HG03521 (cell line): ENCODE measurements at regions not wholly inside any gene's neighbourhood (a gene's known extent, or its start where the extent isn't known, plus 50 kb on each side); places are given as distances from the start of the nearest gene placed in this dataset.

ENCODE experiments used
- ATAC-seq: cut with Tn5 transposase; IDR thresholded peaks from one replicate; pipeline ENCODE4 v1.9.1; 2021; ENCODE audit warnings: mild to moderate bottlenecking, moderate library complexity; ENCODE audit not compliant: unreplicated experiment

- no peak for ATAC-seq
Measured at GRCh38 chr11:27861706-27862430, 161.6 kb upstream of the BDNF start.

GRCh38 chr11:27860811-27861210, 160.6 kb upstream of the BDNF start:
- no peak for ATAC-seq

- ATAC-seq = no peak
Measured at GRCh38 chr11:27858866-27859265, 158.6 kb upstream of the BDNF start.

DNA sequence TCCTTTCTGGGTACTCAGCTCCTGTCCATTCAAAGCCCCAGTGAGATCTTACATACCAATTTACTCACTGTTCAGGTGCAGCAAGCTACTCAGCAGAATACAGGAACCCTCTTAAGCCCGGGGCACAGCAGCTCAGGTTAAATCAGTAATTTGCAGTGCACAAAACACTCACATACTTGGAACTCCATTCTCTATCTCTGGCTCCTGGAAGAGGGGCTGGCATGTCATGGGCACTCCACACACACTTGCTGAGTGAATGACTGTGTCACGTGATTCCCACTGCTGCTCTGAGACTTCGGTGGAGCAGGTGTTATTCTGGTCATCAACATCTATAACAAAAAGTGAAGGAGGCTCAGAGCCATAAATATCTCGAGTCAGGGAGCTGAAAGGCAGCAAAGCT, 157.3 kb upstream of the BDNF start:
- ATAC-seq = peak; percentile 16

GRCh38 chr11:27857014-27857413, 156.8 kb upstream of the BDNF start:
- ATAC-seq = peak; percentile 72

GRCh38 chr11:27848423-27848822, 148.2 kb upstream of the BDNF start:
- ATAC-seq = no peak

DNA sequence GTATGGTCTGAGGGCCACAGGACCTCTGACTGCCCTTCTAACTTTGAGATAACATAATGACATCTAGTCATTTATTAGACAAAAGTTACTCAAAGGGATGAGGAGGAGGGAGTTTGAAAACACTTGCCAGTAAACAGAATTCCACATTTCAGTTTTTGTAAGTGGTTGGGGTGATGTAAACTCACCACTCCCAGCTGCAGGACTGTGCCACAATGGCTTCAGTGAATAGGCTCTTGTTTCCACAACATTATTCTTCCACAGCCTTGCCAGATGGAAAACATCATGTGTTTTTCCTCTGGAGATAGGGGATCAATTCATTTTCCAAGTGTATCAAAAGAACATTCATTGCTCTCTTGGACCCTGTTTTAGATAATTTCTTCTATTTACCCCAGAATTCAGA, 147.2 kb upstream of the BDNF start:
- ATAC-seq = no peak

DNA sequence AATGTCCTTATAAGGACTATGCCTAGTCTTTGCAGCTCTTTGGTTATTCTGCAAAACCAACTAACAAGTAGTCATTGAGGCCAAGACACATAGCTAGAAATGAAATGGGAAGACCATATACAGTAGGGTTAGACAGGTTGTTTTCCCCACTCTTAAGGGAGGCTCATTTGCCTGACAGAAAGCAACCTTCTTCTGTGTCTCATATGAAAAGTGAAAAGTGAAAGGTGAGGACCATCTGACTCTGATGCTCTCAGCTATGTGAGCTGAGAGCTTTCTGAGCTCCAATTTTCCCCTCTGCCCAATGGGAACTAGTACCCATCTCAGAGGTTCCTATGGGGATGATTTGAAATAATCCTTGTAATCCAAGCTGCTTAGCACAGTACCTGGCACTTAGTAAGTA, 142.0 kb upstream of the BDNF start:
- ATAC-seq = no peak

DNA sequence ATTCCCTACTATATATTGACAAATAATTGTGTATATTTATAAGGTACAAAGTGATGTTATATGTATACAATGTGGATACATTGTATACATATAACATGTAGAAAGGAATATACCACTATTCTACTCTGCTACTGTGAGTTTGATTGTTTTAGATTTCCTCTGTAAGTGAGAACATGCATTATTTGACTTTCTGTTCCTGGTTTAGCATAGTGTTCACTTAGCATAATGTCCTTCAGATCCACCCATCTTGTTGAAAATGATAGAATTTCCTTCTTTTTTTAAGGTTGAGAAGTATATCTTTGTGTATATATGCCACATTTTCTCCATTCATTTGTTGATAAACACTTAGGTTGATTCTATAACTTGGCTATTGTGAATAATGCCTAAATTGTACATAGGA, 140.8 kb upstream of the BDNF start:
- no peak for ATAC-seq

GRCh38 chr11:27839226-27839913, 139.1 kb upstream of the BDNF start:
- no peak for ATAC-seq

DNA sequence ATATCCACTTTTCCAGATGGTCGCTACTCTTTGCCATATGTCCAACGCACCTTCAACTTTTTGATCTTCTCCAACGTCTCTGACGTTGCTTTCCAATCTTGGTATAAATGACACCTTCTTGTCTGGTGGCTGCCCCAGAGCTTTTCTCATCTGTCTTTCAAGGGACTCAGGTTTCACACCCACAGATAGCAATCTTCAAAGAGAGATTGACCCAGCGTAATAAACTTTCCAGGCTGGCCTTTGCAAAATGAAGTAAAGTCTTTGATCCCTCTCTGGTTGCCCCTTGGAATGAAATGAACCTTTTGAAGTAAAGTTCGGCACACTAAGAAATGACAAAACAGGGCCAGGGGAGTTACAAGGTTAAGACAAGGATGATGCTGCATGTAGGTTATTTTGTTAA, 138.4 kb upstream of the BDNF start:
- ATAC-seq = no peak

- peak; percentile 58 for ATAC-seq
Measured at GRCh38 chr11:27837895-27838563, 137.8 kb upstream of the BDNF start.

DNA sequence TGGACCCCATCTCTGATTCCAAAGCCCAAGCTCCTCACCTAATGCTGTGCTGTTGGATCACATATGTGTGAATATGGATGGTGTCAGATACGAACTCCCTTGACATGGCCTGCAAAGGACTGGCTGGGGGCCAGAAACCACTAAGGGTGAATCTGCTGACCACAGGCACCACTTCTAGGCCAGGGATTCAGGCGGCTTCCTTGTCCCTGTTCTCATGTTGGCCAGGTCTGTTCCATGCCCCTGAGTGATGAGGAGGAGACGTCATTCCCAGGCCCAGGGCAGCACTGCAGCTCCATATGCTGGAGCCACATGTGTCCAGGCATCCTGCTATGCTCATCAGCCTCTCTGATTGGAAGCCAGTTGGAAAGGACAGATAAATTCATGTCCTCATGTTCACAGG, 130.0 kb upstream of the BDNF start:
- no peak for ATAC-seq

DNA sequence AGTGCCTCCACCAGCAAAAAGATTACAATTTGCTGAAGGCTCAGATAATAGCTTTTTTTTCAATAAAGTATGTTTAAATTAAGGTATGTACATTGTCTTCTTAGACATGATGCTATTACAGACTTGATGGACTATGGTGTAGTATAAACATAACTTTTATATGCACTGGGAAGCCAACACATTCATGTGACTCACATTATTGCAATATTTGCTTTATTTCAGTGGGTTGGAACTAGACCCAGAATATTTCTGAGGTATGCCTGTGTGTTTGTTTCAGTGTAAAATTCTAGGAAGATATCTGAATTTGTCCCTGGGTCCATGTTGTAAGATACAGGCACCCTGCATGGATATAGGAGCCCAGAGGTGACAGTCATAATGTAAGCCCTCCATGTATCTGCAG, 120.0 kb upstream of the BDNF start:
- no peak for ATAC-seq

DNA sequence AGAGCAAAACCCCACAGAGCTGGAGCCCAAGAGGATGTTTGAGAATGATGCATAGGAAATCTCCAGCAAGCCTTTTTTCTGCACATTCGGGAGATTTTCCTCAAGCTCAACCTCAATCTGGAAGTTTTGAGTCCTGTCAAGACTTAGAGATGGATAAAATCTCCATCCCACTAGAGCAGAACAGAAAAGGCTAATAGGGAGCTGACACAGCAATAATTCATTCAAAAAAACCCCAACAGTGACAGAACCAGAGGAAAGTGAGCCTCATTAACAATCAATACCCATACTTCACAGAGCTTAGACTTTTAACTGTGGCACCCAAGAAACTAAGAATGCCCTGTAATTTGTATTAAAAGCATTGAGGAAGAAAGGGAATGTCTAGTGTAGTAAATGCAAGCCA, 115.9 kb upstream of the BDNF start:
- no peak for ATAC-seq

DNA sequence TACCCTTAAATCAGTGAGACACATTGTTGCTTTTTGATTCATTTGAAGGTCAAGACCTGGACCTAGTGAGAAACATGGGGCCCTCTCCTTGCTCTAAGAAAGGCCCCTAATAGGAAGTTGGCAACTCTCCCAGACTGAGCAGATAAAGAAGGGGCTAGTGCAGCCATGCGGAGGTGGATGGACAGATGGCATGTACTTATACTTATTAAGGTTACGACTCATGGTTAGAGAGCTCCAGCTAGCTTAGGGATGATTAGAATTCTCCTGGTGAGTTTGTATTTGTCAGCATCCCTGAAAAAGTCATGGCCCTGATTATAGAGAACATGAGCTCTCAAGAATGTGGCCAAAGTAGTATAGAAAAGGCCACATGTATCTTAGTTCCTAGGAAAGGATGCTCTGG, 112.1 kb upstream of the BDNF start:
- ATAC-seq = no peak

DNA sequence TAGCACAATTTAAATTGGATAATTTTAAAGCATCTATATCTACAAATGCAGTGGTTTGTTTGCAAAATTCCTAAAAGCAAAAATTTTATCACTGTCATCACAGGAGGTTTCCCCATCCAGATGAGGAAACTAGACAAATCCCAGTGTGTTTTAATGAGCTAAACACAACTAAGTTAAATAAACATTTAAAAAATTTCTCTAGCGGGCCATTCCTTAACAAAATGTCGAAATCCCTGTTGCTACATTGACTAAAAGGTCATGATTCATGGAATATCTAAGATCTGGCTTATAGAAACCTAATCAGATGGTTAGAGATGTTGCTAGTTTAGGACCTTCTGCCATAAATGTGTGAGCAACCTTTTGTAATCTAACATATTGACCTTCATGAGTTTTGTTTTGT, 107.3 kb upstream of the BDNF start:
- no peak for ATAC-seq

- ATAC-seq = no peak
Measured at GRCh38 chr11:27806122-27806521, 105.9 kb upstream of the BDNF start.

DNA sequence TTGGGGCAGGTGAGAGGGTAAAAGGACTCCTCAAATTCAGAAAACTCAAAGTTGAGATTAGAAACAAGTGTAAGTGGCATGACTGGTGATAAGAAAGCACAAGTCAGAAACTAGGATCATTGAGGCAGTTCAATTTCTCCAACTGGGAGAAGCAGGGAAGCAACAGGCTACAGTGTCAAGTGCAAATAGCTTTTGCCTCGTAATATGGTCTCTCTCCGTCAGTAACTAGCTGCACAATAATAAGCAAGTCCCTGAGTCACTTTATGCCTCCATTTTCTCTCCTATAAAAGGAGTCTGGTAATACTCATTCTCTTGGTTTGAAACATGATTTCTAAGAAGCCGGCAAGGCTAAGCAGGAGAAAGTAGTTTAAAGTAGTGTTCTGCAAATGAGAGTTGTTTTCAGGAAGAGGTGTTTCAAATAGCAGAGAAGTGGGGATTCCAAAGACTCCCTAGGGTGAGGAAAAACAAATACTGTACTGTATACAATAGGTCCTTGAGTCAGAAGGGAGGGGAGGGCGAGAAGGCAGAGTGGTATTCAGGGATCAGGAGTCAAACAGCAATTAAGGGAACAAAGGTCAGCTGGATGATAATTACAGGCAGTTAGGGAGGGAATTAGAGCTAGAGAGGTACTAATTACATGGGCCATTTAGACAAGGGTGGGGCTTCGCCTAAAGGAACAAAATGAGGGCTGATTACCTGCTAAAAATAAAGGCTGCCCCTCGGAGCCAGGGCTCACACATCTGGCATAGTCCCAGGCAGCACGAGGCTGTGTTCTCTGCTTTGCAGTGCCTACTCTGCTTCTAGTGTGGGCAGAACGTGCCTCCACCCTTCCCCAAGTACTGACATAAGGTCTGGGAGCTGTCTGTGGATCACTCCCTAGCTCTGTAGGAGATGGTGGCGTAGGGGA, 96.0 kb upstream of the BDNF start:
- ATAC-seq = no peak

GRCh38 chr11:27786864-27787263, 86.6 kb upstream of the BDNF start:
- no peak for ATAC-seq

- no peak for ATAC-seq
Measured at GRCh38 chr11:27786331-27786730, 86.1 kb upstream of the BDNF start.
